ENCODE measurements at regions not wholly inside any gene's neighbourhood (a gene's known extent, or its start where the extent isn't known, plus 50 kb on each side); places are given as distances from the start of the nearest gene placed in this dataset.

DNA sequence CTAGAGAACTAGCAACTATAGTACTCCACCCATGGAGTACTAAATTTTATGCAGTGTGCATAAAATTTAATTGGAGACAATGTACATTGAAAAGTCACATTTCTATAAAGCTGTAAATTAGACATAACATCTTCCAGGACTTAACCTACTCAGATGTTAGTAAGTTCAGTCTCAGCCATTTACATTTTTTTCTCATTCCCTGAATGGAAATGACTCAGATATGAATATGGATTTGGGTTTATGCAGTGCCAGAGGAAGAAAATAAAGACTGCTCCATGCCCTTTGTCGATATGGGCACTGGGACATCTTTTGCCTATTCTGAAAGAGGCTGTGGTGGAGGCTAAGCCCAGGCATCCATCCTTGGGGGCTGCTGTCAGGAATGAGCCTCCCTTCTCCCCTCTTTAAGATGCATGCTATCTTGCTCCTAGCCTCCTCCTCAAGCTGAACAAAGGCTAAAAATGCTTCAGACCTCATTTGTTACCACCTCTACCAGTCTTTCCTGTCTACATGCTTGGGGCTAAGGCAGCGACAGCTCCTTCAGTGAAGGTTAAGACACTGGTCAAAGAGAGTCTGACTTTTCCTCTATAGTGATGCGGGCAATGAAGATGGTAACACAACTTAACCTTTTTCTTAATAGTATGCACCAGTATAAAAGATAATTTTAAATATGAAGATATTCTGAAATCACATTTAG is 486.8 kb upstream of the ANKRD30A start:
- TF ChIP-seq, protein P1, sequence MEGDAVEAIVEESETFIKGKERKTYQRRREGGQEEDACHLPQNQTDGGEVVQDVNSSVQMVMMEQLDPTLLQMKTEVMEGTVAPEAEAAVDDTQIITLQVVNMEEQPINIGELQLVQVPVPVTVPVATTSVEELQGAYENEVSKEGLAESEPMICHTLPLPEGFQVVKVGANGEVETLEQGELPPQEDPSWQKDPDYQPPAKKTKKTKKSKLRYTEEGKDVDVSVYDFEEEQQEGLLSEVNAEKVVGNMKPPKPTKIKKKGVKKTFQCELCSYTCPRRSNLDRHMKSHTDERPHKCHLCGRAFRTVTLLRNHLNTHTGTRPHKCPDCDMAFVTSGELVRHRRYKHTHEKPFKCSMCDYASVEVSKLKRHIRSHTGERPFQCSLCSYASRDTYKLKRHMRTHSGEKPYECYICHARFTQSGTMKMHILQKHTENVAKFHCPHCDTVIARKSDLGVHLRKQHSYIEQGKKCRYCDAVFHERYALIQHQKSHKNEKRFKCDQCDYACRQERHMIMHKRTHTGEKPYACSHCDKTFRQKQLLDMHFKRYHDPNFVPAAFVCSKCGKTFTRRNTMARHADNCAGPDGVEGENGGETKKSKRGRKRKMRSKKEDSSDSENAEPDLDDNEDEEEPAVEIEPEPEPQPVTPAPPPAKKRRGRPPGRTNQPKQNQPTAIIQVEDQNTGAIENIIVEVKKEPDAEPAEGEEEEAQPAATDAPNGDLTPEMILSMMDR (IDR thresholded peaks at IDR 0.05), result no peak
- no peak for TF ChIP-seq POLR2A (IDR thresholded peaks at IDR 0.05)

All from lower leg skin (tissue), 3 donors.